Gastrocnemius medialis (tissue), 4 donors: ENCODE measurements at regions not wholly inside any gene's neighbourhood (a gene's known extent, or its start where the extent isn't known, plus 50 kb on each side); places are given as distances from the start of the nearest gene placed in this dataset.

ENCODE experiments used
- POLR2A ChIP-seq, 2 donors: fragments of 450-650 bp; IDR thresholded peaks; one replicate each; pipeline ENCODE4 v1.6.1; 2017; ENCODE audit warnings: antibody characterized with exemption in 2 of 2, mild to moderate bottlenecking in 2 of 2, moderate library complexity in 2 of 2
- TF ChIP-seq, protein P1 (sequence below), 5 experiments: fragments of 450-650 bp in 3 of 5; fragments of 200-600 bp in 2 of 5; sonication (generic) in 2 of 5; IDR thresholded peaks in 4 of 5; conservative IDR thresholded peaks in 1 of 5; 1 replicate in 4 of 5; 2 replicates in 1 of 5; pipeline ENCODE4 v1.5.1; 2016 to 2019; ENCODE audit warnings: antibody characterized with exemption in 5 of 5, mild to moderate bottlenecking in 3 of 5, moderate library complexity in 3 of 5

DNA sequence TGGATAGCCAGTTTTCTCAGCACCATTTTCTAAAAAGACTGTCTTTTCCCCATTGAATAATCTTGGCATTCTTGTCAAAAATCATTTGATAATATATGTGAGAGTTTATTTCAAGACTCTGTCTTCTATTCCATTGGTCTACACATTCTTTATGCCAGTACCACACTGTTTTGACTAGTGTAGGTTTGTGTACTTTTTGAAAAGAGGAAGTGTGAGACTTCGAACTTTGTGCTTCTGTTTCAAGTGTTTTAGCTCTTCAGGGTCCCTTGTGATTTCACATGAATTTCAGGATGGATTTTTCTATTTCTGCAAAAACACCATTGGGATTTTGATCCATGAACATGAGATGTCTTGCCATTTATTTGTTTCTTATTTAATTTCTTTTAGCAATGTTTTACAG, 78.5 kb upstream of the ALDH1A1 start:
- TF ChIP-seq, protein P1, sequence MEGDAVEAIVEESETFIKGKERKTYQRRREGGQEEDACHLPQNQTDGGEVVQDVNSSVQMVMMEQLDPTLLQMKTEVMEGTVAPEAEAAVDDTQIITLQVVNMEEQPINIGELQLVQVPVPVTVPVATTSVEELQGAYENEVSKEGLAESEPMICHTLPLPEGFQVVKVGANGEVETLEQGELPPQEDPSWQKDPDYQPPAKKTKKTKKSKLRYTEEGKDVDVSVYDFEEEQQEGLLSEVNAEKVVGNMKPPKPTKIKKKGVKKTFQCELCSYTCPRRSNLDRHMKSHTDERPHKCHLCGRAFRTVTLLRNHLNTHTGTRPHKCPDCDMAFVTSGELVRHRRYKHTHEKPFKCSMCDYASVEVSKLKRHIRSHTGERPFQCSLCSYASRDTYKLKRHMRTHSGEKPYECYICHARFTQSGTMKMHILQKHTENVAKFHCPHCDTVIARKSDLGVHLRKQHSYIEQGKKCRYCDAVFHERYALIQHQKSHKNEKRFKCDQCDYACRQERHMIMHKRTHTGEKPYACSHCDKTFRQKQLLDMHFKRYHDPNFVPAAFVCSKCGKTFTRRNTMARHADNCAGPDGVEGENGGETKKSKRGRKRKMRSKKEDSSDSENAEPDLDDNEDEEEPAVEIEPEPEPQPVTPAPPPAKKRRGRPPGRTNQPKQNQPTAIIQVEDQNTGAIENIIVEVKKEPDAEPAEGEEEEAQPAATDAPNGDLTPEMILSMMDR (IDR thresholded peaks at IDR 0.05 in 4 of 5, conservative IDR thresholded peaks at IDR 0.05 in 1 of 5): no peak
- no peak for TF ChIP-seq POLR2A (IDR thresholded peaks at IDR 0.05)
